Lung (tissue), 11 donors: ENCODE measurements at regions not wholly inside any gene's neighbourhood (a gene's known extent, or its start where the extent isn't known, plus 50 kb on each side); places are given as distances from the start of the nearest gene placed in this dataset.

Experiments used
- ATAC-seq: fragments of 200-7000 bp; cut with Tn5 transposase; one replicate; pipeline ENCODE4 v1.9.1; 2020; ENCODE audit warnings: moderate number of reproducible peaks; ENCODE audit not compliant: insufficient read depth, low FRiP score
- DNase-seq, 3 donors: peaks; one replicate each; pipeline ENCODE4 v3.0.0-alpha.2; 2013 to 2017
- H3K27ac ChIP-seq, 2 donors: one replicate each; pipeline ENCODE4 v1.5.1; 2013; ENCODE audit warnings: mild to moderate bottlenecking in 2 of 2, moderate library complexity in 2 of 2, control low read depth in 1 of 2, inconsistent platforms in 1 of 2, low read depth in 1 of 2, low read length in 1 of 2
- H3K27me3 ChIP-seq, 3 donors: one replicate each; pipeline ENCODE4 v1.5.1; 2013; ENCODE audit warnings: low read length in 2 of 3; ENCODE audit not compliant: control insufficient read depth in 3 of 3, insufficient read depth in 3 of 3
- H3K36me3 ChIP-seq, 4 donors: one replicate each; pipeline ENCODE4 v1.5.1; 2013; ENCODE audit warnings: low read length in 4 of 4, mild to moderate bottlenecking in 1 of 4, moderate library complexity in 1 of 4; ENCODE audit not compliant: control insufficient read depth in 4 of 4, insufficient read depth in 4 of 4
- H3K4me1 ChIP-seq, 5 donors: one replicate each; pipeline ENCODE4 v1.5.1; 2013; ENCODE audit warnings: low read length in 5 of 5, mild to moderate bottlenecking in 2 of 5, moderate library complexity in 1 of 5; ENCODE audit not compliant: control insufficient read depth in 5 of 5, insufficient read depth in 5 of 5
- H3K4me3 ChIP-seq: one replicate; pipeline ENCODE4 v1.5.1; 2013; ENCODE audit warnings: mild to moderate bottlenecking, control low read depth, moderate library complexity
- H3K9ac ChIP-seq, 2 donors: one replicate each; pipeline ENCODE4 v1.5.1; 2013; ENCODE audit warnings: low read length in 2 of 2, control low read depth in 1 of 2; ENCODE audit not compliant: insufficient read depth in 1 of 2
- H3K9me3 ChIP-seq, 4 donors: one replicate each; pipeline ENCODE4 v1.5.1; 2013; ENCODE audit warnings: low read length in 3 of 4, mild to moderate bottlenecking in 1 of 4, moderate library complexity in 1 of 4; ENCODE audit not compliant: control insufficient read depth in 4 of 4, insufficient read depth in 3 of 4
- WGBS, 2 donors: extraction: QIAGEN DNeasy Blood & Tissue Kit; methylation state at CpG; one replicate each; pipeline ENCODE4 v1.1.7; 2013; 5-methylcytosine and 5-hydroxymethylcytosine counted together
- TF ChIP-seq, protein P1 (sequence below): IDR thresholded peaks from 2 replicates; pipeline ENCODE4 v1.5.1; 2012; ENCODE audit warnings: mild to moderate bottlenecking; ENCODE audit errors: control extremely low read depth, extremely low read depth
- donor health status: control.
- donor health status: control.
- donor health status: Bipolar disorder and iron deficiency.
- donor health status: healthy.
- donor health status: DM: yes; HTN: yes; CAD: no.

DNA sequence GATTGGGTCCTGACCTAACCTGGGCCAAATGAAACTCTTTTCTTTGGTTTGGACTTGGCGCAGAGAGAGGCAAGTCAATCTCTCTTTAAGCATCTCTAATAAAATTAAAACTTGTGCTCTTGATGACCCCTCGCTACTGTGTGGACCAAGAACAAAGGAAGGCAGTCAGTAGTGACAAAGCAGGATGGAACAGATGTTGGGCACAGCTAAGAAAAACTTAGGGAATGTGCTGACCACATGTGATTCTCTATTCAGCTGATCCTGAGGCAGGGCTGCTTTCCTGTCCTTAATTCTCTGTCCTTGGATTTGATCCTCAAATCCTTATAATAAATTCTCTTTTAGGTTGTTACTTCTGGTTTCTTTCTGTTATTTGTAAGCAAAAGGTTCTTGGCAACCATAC lies 259.9 kb downstream of the ZIC1 start:
- no peak for ATAC-seq

DNA sequence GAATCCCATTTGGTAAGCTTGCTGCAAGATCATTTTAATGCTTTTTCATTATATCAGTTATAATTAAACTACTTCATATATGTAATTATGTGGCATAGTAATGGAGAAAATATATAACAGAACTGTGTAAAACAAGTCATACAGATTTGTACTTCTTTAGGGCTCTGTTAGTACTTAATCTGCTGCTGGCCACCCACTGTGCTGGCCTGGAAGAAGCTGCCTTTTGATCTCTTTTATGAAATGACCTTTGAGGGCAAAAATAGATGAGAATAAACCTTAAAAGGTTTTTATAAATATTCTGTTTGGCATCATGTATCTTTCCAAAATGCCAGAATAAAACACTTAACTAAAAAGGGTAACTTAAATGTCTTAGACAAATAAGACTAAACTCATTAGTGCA lies 262.9 kb downstream of the ZIC1 start:
- Histone ChIP-seq H3K4me1 (no peaks in the 10 kb centered on the region), H3K9me3 (no peaks in the 10 kb centered on the region), H3K27ac (no peak overlapping the region), H3K9ac (no peak overlapping the region), H3K4me3 (no peak overlapping the region), H3K27me3 (peaks cover 0 to 3% (median 0%) of the 10 kb centered on the region in 3 donors), H3K36me3 (no peaks in the 10 kb centered on the region)
- DNase-seq = peak in 1 of 3 donors; percentile 11
- no peak for ATAC-seq
- TF ChIP-seq, protein P1, sequence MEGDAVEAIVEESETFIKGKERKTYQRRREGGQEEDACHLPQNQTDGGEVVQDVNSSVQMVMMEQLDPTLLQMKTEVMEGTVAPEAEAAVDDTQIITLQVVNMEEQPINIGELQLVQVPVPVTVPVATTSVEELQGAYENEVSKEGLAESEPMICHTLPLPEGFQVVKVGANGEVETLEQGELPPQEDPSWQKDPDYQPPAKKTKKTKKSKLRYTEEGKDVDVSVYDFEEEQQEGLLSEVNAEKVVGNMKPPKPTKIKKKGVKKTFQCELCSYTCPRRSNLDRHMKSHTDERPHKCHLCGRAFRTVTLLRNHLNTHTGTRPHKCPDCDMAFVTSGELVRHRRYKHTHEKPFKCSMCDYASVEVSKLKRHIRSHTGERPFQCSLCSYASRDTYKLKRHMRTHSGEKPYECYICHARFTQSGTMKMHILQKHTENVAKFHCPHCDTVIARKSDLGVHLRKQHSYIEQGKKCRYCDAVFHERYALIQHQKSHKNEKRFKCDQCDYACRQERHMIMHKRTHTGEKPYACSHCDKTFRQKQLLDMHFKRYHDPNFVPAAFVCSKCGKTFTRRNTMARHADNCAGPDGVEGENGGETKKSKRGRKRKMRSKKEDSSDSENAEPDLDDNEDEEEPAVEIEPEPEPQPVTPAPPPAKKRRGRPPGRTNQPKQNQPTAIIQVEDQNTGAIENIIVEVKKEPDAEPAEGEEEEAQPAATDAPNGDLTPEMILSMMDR = no peak

More for the DNA sequence above, 259.9 kb downstream of the ZIC1 start:
- no peak overlapping the region for H3K9ac ChIP-seq
- H3K27me3 ChIP-seq = no peaks in the 10 kb centered on the region
- 77 to 90% methylated on average over 2 of the region's 2 CpGs for WGBS, 2 donors
- H3K4me1 ChIP-seq = no peaks in the 10 kb centered on the region
- H3K9me3 ChIP-seq = no peaks in the 10 kb centered on the region
- H3K36me3 ChIP-seq = no peaks in the 10 kb centered on the region
- DNase-seq = no peak
- H3K27ac ChIP-seq = no peak overlapping the region
- no peak overlapping the region for H3K4me3 ChIP-seq
- TF ChIP-seq, protein P1 = no peak

DNA sequence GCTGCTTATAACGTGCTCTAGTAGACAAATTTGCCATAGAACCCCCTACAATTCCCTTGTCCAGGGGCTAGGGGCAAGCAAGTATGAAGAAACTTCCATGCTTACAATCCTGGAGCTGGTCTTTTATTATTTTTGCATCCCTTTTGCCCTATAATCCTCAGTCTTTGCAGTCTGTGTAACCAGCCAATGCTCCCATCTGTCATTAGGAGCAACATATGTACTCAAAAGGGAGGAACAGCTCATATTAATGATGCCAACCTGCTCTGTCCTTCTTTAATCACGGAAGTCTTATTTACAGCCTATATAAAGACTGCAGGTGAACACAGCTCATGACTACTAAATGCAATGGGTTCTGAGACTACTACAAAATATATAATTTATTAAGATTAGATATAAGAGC lies 263.3 kb downstream of the ZIC1 start:
- TF ChIP-seq, protein P1 = no peak
- H3K4me3 ChIP-seq = no peak overlapping the region
- 54 to 69% methylated on average over 2 of the region's 2 CpGs for WGBS, 2 donors
- ATAC-seq = no peak
- DNase-seq = no peak
- no peaks in the 10 kb centered on the region for H3K9me3 ChIP-seq
- no peak overlapping the region for H3K9ac ChIP-seq
- peaks cover 0 to 3% (median 0%) of the 10 kb centered on the region in 3 donors for H3K27me3 ChIP-seq
- H3K4me1 ChIP-seq = no peaks in the 10 kb centered on the region
- no peak overlapping the region for H3K27ac ChIP-seq
- H3K36me3 ChIP-seq = no peaks in the 10 kb centered on the region

DNA sequence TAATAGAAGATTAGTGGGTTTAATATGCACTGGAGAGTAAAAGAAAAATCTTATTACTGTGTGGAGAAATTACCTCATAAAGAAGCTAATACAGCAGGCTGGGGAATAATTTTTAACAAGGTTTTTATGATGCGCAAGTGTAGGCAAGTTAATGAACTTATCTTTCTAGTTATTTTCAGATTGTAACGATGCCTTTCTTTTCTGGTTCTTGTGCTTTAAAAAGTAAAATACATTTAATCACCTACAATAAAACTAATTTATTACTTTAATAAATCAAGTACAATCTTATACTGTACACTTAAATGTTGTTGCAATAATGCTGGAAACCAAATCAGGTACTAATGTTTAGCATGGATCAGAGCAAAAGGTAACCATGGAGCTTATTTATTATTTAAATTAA lies 266.6 kb downstream of the ZIC1 start:
- ATAC-seq (no peak), DNase-seq (no peak)
- peaks cover 0 to 1% (median 0%) of the 10 kb centered on the region in 5 donors for H3K4me1 ChIP-seq
- no peak overlapping the region for H3K27ac ChIP-seq
- no peak overlapping the region for H3K4me3 ChIP-seq
- peaks cover 0 to 3% (median 0%) of the 10 kb centered on the region in 3 donors for H3K27me3 ChIP-seq
- no peak overlapping the region for H3K9ac ChIP-seq
- 95 to 97% methylated on average over 2 of the region's 2 CpGs for WGBS, 2 donors
- no peaks in the 10 kb centered on the region for H3K9me3 ChIP-seq
- H3K36me3 ChIP-seq = no peaks in the 10 kb centered on the region
- TF ChIP-seq, protein P1 = no peak
